Mesenchymal stem cell (in vitro differentiated cells and primary cell): ENCODE measurements at regions not wholly inside any gene's neighbourhood (a gene's known extent, or its start where the extent isn't known, plus 50 kb on each side); places are given as distances from the start of the nearest gene placed in this dataset.

Experiments used
- DNase-seq: peaks from one replicate; pipeline ENCODE4 v3.0.0-alpha.2; 2013
- H2AFZ ChIP-seq: one replicate; pipeline ENCODE4 v1.6.1; 2013; ENCODE audit warnings: low read depth, mild to moderate bottlenecking, control low read depth, inconsistent platforms, low read length, moderate library complexity
- H2AK5ac ChIP-seq: 2 replicates; pipeline ENCODE4 v1.6.1; 2013; ENCODE audit warnings: low read length, moderate library complexity, mild to moderate bottlenecking, inconsistent platforms; ENCODE audit not compliant: severe bottlenecking
- H2BK120ac ChIP-seq: one replicate; pipeline ENCODE4 v1.6.1; 2013; ENCODE audit warnings: low read depth, mild to moderate bottlenecking, inconsistent platforms, low read length, moderate library complexity
- H2BK12ac ChIP-seq, 2 experiments: one replicate each; pipeline ENCODE4 v1.6.1; 2013; ENCODE audit warnings: inconsistent platforms in 2 of 2, low read length in 2 of 2, mild to moderate bottlenecking in 2 of 2, moderate library complexity in 2 of 2, control low read depth in 1 of 2
- H2BK15ac ChIP-seq: one replicate; pipeline ENCODE4 v1.6.1; 2013; ENCODE audit warnings: mild to moderate bottlenecking, low read depth, inconsistent platforms; ENCODE audit not compliant: poor library complexity, severe bottlenecking
- H2BK5ac ChIP-seq: 2 replicates; pipeline ENCODE4 v1.6.1; 2013; ENCODE audit warnings: low read depth, mild to moderate bottlenecking, low read length, control low read depth, inconsistent platforms; ENCODE audit not compliant: poor library complexity, severe bottlenecking
- H3K14ac ChIP-seq, 2 experiments: one replicate each; pipeline ENCODE4 v1.6.1; 2013; ENCODE audit warnings: inconsistent platforms in 2 of 2, low read length in 2 of 2, control low read depth in 1 of 2, mild to moderate bottlenecking in 1 of 2, moderate library complexity in 1 of 2
- H3K18ac ChIP-seq, 2 experiments: one replicate each; pipeline ENCODE4 v1.6.1; 2013; ENCODE audit warnings: inconsistent platforms in 2 of 2, low read length in 2 of 2, control low read depth in 1 of 2, low read depth in 1 of 2, mild to moderate bottlenecking in 1 of 2
- H3K23ac ChIP-seq, 2 experiments: one replicate each; pipeline ENCODE4 v1.6.1; 2013; ENCODE audit warnings: inconsistent platforms in 2 of 2, low read length in 2 of 2, mild to moderate bottlenecking in 2 of 2, moderate library complexity in 2 of 2, control low read depth in 1 of 2
- H3K27ac ChIP-seq: 2 replicates; pipeline ENCODE4 v1.5.1; 2013; ENCODE audit warnings: mild to moderate bottlenecking, moderate library complexity, low read length, control low read depth, inconsistent platforms; ENCODE audit not compliant: poor library complexity, severe bottlenecking
- H3K27me3 ChIP-seq, 2 experiments: 2 replicates each; pipeline versions ENCODE4 v1.6.1 to v1.7.0; 2013; ENCODE audit warnings: low read length in 2 of 2, mild to moderate bottlenecking in 2 of 2, moderate library complexity in 2 of 2, control low read depth in 1 of 2, inconsistent platforms in 1 of 2; ENCODE audit not compliant: control insufficient read depth in 1 of 2, insufficient read depth in 1 of 2
- H3K36me3 ChIP-seq, 2 experiments: 2 replicates each; pipeline versions ENCODE4 v1.6.1 to v1.7.0; 2013; ENCODE audit warnings: low read length in 2 of 2, control low read depth in 1 of 2, inconsistent platforms in 1 of 2, low read depth in 1 of 2, mild to moderate bottlenecking in 1 of 2; ENCODE audit not compliant: insufficient read depth in 2 of 2, control insufficient read depth in 1 of 2
- H3K4ac ChIP-seq, 2 experiments: one replicate each; pipeline ENCODE4 v1.6.1; 2013; ENCODE audit warnings: inconsistent platforms in 2 of 2, low read length in 2 of 2, mild to moderate bottlenecking in 2 of 2, moderate library complexity in 2 of 2, control low read depth in 1 of 2, low read depth in 1 of 2
- H3K4me1 ChIP-seq: 2 replicates; pipeline ENCODE4 v1.6.1; 2013; ENCODE audit warnings: low read depth, low read length, control low read depth; ENCODE audit not compliant: control insufficient read depth, insufficient read depth
- H3K4me2 ChIP-seq: 2 replicates; pipeline ENCODE4 v1.6.1; 2013; ENCODE audit warnings: low read length, mild to moderate bottlenecking, inconsistent platforms; ENCODE audit not compliant: poor library complexity, severe bottlenecking
- H3K4me3 ChIP-seq, 2 experiments: 2 replicates each; pipeline versions ENCODE4 v1.5.1 to v1.7.0; 2013; ENCODE audit warnings: low read length in 2 of 2, mild to moderate bottlenecking in 2 of 2, control low read depth in 1 of 2, low read depth in 1 of 2; ENCODE audit not compliant: insufficient read depth in 1 of 2
- H3K79me1 ChIP-seq: replicated peaks from 2 replicates; pipeline ENCODE4 v1.6.1; 2013; ENCODE audit warnings: mild to moderate bottlenecking, control low read depth, low read length, inconsistent platforms; ENCODE audit not compliant: poor library complexity, severe bottlenecking
- H3K9ac ChIP-seq: 2 replicates; pipeline ENCODE4 v1.7.0; 2013; ENCODE audit warnings: mild to moderate bottlenecking, low read length, moderate library complexity
- H3K9me3 ChIP-seq: 2 replicates; pipeline ENCODE4 v1.7.0; 2013; ENCODE audit warnings: mild to moderate bottlenecking, low read length; ENCODE audit not compliant: control insufficient read depth
- H4K8ac ChIP-seq: one replicate; pipeline ENCODE4 v1.6.1; 2013; ENCODE audit warnings: inconsistent platforms, mild to moderate bottlenecking, low read length, moderate library complexity
- H4K91ac ChIP-seq: one replicate; pipeline ENCODE4 v1.6.1; 2013; ENCODE audit warnings: mild to moderate bottlenecking, low read length, inconsistent platforms
- WGBS: methylation state at CpG from one replicate; pipeline ENCODE4 v1.1.7; 2013; ENCODE audit warnings: mixed read lengths; 5-methylcytosine and 5-hydroxymethylcytosine counted together

DNA sequence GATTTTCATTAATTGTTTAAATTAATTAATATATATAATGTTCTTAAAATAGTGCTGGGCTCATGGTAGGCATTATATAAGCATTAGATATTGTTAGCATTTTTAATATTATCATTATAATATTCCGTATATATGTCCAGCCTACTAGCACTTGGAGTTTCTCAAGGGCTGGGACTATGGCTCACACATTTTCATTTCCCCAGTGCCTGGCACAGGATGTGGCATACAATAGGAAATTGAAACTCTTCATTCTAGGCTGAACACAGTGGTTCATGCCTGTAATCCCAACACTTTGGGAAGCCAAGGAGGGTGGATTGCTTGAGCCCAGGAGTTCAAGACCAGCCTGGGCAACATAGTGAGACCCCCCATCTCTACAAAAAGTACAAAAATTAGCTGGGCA lies 170.4 kb downstream of the RSL24D1 start:
- H3K4ac ChIP-seq = no peak overlapping the region
- no peak overlapping the region for H2BK15ac ChIP-seq
- H2BK120ac ChIP-seq = no peak overlapping the region
- no peak overlapping the region for H3K4me2 ChIP-seq
- H2BK5ac ChIP-seq = no peak overlapping the region
- H3K27me3 ChIP-seq = no peaks in the 10 kb centered on the region
- H3K36me3 ChIP-seq = no peaks in the 10 kb centered on the region
- no peak overlapping the region for H3K4me3 ChIP-seq
- no peak overlapping the region for H3K9ac ChIP-seq
- H3K4me1 ChIP-seq = no peaks in the 10 kb centered on the region
- no peak overlapping the region for H3K18ac ChIP-seq
- no peak overlapping the region for H3K27ac ChIP-seq
- DNase-seq = no peak
- H3K23ac ChIP-seq = no peak overlapping the region
- H2AFZ ChIP-seq = no peak overlapping the region
- no peak overlapping the region for H2AK5ac ChIP-seq
- H2BK12ac ChIP-seq = no peak overlapping the region
- H4K8ac ChIP-seq = no peak overlapping the region
- no peak overlapping the region for H4K91ac ChIP-seq
- no peak overlapping the region for H3K14ac ChIP-seq
- peaks cover 2% of the 10 kb centered on the region for H3K9me3 ChIP-seq
- WGBS = 57% methylated on average over 1 of the region's 1 CpG
- no peaks in the 10 kb centered on the region for H3K79me1 ChIP-seq

DNA sequence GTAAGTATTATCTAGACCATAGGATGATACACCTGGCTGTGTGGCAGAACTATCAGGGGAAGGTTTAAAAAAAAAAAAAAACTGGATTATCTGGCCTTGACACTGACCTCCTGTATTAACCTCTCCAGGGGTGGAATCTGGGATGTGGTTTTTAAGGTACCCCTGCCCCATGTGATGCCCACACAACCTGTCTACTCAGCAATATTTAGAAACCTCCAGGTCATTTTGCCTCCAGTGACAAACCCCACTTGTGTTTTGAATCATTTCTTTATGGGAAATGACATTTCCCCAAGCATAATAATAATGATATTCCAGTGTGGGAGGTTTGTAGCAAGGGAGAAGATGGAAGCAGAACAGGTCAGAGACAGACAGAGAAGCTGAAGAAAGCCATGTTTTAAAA lies 179.1 kb downstream of the RSL24D1 start:
- Histone ChIP-seq H3K4me1 (no peaks in the 10 kb centered on the region), H3K9ac (no peak overlapping the region), H3K23ac (no peak overlapping the region), H4K91ac (no peak overlapping the region), H2AK5ac (no peak overlapping the region), H3K27me3 (no peaks in the 10 kb centered on the region), H3K4me2 (no peak overlapping the region), H2AFZ (no peak overlapping the region), H3K14ac (no peak overlapping the region), H2BK5ac (no peak overlapping the region), H3K9me3 (peaks cover 3% of the 10 kb centered on the region), H3K79me1 (no peaks in the 10 kb centered on the region), H3K4ac (no peak overlapping the region), H2BK120ac (no peak overlapping the region), H4K8ac (no peak overlapping the region), H3K36me3 (no peaks in the 10 kb centered on the region), H2BK12ac (no peak overlapping the region), H3K4me3 (no peak overlapping the region), H2BK15ac (no peak overlapping the region), H3K27ac (no peak overlapping the region), H3K18ac (no peak overlapping the region)
- no peak for DNase-seq

DNA sequence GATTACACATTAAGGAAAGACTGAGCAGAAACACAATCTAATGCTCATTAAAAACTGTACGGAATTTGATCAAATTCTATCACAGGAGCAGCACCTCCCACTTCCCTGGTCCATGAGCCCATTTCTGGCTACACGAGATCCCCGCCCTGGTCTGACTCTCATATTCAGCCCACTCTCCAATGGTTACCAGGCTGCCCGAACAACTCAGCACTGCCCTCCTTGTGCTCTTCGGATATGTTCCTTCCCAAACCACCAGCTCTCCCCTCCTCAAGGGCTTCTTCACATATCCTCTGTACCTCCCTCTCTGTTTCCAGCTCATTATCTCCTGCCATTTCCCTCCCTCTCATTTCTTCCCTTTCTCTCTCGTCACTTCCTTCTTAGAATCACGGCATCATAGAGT lies 180.5 kb downstream of the RSL24D1 start:
- Histone ChIP-seq H3K4ac (no peak overlapping the region), H4K91ac (no peak overlapping the region), H3K9me3 (peaks cover 3% of the 10 kb centered on the region), H3K14ac (no peak overlapping the region), H3K18ac (no peak overlapping the region), H4K8ac (no peak overlapping the region), H2BK5ac (no peak overlapping the region), H2BK12ac (no peak overlapping the region), H3K79me1 (no peaks in the 10 kb centered on the region), H3K9ac (no peak overlapping the region), H2AK5ac (no peak overlapping the region), H3K23ac (no peak overlapping the region), H3K27ac (no peak overlapping the region), H3K4me2 (no peak overlapping the region), H3K4me3 (no peak overlapping the region), H3K27me3 (no peaks in the 10 kb centered on the region), H2BK15ac (no peak overlapping the region), H2AFZ (no peak overlapping the region), H2BK120ac (no peak overlapping the region), H3K4me1 (no peaks in the 10 kb centered on the region), H3K36me3 (no peaks in the 10 kb centered on the region)
- 77% methylated on average over 7 of the region's 7 CpGs for WGBS
- DNase-seq = no peak

DNA sequence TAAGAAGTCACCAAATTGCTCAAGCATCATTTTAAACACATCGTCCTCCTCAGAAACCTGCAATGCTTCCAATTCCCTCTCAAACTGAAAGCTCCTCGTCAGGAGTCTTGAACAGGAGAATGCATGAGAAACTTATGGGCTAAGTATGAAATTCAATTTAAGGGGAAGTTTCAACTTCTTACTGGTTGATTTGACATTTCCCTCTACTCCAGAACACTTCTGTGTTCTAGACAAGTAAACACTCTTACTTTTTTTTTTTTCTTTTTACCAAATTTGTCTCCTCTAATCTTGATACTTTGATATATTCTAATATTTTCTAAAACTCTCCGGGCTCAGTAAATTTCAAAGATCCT lies 181.7 kb downstream of the RSL24D1 start:
- no peak overlapping the region for H3K4me2 ChIP-seq
- H3K36me3 ChIP-seq = no peaks in the 10 kb centered on the region
- H3K18ac ChIP-seq = no peak overlapping the region
- no peak overlapping the region for H2BK5ac ChIP-seq
- no peaks in the 10 kb centered on the region for H3K27me3 ChIP-seq
- H3K4me3 ChIP-seq = no peak overlapping the region
- no peak overlapping the region for H3K23ac ChIP-seq
- no peak for DNase-seq
- no peak overlapping the region for H3K4ac ChIP-seq
- peaks cover 7% of the 10 kb centered on the region for H3K9me3 ChIP-seq
- H3K27ac ChIP-seq = no peak overlapping the region
- WGBS = no CpG with 5 or more reads among the region's 3 CpGs
- H4K8ac ChIP-seq = no peak overlapping the region
- H2AFZ ChIP-seq = no peak overlapping the region
- H3K79me1 ChIP-seq = no peaks in the 10 kb centered on the region
- no peaks in the 10 kb centered on the region for H3K4me1 ChIP-seq
- no peak overlapping the region for H2BK15ac ChIP-seq
- H2BK12ac ChIP-seq = no peak overlapping the region
- no peak overlapping the region for H2BK120ac ChIP-seq
- no peak overlapping the region for H3K9ac ChIP-seq
- no peak overlapping the region for H3K14ac ChIP-seq
- no peak overlapping the region for H4K91ac ChIP-seq
- H2AK5ac ChIP-seq = no peak overlapping the region
